ENCODE measurements at regions not wholly inside any gene's neighbourhood (a gene's known extent, or its start where the extent isn't known, plus 50 kb on each side); places are given as distances from the start of the nearest gene placed in this dataset.

DNA sequence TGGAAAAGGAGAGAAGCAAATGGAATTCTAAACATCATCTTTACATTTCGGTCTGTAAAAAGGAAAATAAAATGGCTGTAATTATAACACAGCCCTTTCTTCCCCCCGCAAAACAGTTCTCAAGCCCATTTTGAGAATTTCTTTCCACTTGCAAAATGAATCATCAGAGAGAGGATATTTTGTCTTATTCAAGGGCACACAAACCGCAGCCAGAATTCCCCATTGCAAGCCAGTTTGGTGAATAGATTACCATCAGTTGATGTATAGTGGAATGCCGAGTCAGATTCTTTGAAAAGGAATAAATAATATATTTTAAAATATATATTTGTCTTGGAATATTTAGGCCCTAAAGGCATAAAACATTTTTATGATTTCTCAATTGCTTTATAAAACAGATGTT lies 420.4 kb upstream of the SEMA6D start:
- no peak for ATAC-seq
- H3K4me3 ChIP-seq, result no peak overlapping the region
- TF ChIP-seq, protein P1, sequence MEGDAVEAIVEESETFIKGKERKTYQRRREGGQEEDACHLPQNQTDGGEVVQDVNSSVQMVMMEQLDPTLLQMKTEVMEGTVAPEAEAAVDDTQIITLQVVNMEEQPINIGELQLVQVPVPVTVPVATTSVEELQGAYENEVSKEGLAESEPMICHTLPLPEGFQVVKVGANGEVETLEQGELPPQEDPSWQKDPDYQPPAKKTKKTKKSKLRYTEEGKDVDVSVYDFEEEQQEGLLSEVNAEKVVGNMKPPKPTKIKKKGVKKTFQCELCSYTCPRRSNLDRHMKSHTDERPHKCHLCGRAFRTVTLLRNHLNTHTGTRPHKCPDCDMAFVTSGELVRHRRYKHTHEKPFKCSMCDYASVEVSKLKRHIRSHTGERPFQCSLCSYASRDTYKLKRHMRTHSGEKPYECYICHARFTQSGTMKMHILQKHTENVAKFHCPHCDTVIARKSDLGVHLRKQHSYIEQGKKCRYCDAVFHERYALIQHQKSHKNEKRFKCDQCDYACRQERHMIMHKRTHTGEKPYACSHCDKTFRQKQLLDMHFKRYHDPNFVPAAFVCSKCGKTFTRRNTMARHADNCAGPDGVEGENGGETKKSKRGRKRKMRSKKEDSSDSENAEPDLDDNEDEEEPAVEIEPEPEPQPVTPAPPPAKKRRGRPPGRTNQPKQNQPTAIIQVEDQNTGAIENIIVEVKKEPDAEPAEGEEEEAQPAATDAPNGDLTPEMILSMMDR (IDR thresholded peaks at IDR 0.05), result no peak
- H3K4me1 ChIP-seq (ENCODE audit: low read depth), result no peaks in the 10 kb centered on the region
- intact Hi-C loops (cut with DNase I, micrococcal nuclease), result no loop called here
- H3K9me3 ChIP-seq, result no peaks in the 10 kb centered on the region
- H3K36me3 ChIP-seq (ENCODE audit: low read depth), result no peaks in the 10 kb centered on the region
- DNase-seq, result no peak

- Histone ChIP-seq H3K4me1 (ENCODE audit: low read depth) (no peaks in the 10 kb centered on the region), H3K9me3 (no peaks in the 10 kb centered on the region), H3K4me3 (no peak overlapping the region), H3K36me3 (ENCODE audit: low read depth) (no peaks in the 10 kb centered on the region)
- DNase-seq, result no peak
- TF ChIP-seq, protein P1 (IDR thresholded peaks at IDR 0.05), result no peak
- no peak for ATAC-seq
- intact Hi-C loops (cut with DNase I, micrococcal nuclease), result no loop called here
Observed at GRCh38 chr15:47299846-47300434, 417.4 kb upstream of the SEMA6D start.

GRCh38 chr15:47300596-47300995 lies 416.7 kb upstream of the SEMA6D start:
- DNase-seq (no peak), ATAC-seq (no peak)
- intact Hi-C loops (cut with DNase I, micrococcal nuclease), result no loop called here
- Histone ChIP-seq H3K9me3 (no peaks in the 10 kb centered on the region), H3K36me3 (ENCODE audit: low read depth) (no peaks in the 10 kb centered on the region), H3K4me3 (no peak overlapping the region), H3K4me1 (ENCODE audit: low read depth) (no peaks in the 10 kb centered on the region)
- TF ChIP-seq, protein P1 (IDR thresholded peaks at IDR 0.05), result no peak

DNA sequence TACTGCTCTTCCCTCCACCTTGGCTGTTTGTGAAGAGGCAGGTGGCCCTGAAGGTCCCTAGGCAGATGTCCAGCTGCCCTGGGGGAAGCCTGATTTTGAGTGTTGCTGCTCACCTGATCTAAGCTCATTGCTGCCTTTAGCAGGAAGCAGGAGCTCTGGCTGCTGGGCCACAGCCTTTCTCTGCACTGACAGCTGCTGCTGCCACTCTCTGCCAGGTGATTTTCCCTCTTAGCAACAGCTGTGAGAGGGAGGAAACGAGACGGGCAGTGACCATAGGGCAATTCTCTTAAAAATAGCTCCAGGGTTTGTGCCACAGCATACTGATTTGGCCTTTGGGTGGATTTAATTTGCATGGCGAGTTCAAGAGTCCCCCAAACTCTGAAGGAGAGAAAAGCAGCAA lies 415.8 kb upstream of the SEMA6D start:
- peak; percentile 40 for ATAC-seq

GRCh38 chr15:47304656-47305055 lies 412.6 kb upstream of the SEMA6D start:
- Histone ChIP-seq H3K4me3 (no peak overlapping the region), H3K4me1 (ENCODE audit: low read depth) (no peaks in the 10 kb centered on the region), H3K9me3 (no peaks in the 10 kb centered on the region), H3K36me3 (ENCODE audit: low read depth) (no peaks in the 10 kb centered on the region)
- DNase-seq (no peak), ATAC-seq (no peak)
- TF ChIP-seq, protein P1 (IDR thresholded peaks at IDR 0.05), result no peak
- intact Hi-C loops (cut with DNase I, micrococcal nuclease), result no loop called here

More for the DNA sequence above, 415.8 kb upstream of the SEMA6D start:
- H3K4me1 ChIP-seq (ENCODE audit: low read depth), result no peaks in the 10 kb centered on the region
- no peaks in the 10 kb centered on the region for H3K36me3 ChIP-seq (ENCODE audit: low read depth)
- TF ChIP-seq, protein P1 (IDR thresholded peaks at IDR 0.05), result no peak
- H3K4me3 ChIP-seq, result no peak overlapping the region
- intact Hi-C loops (cut with DNase I, micrococcal nuclease), result no loop called here
- H3K9me3 ChIP-seq, result no peaks in the 10 kb centered on the region
- DNase-seq, result peak in 1 of 3 donors; percentile 9

GRCh38 chr15:47312161-47312560 lies 405.1 kb upstream of the SEMA6D start:
- intact Hi-C loops (cut with DNase I, micrococcal nuclease), result no loop called here
- no peaks in the 10 kb centered on the region for H3K36me3 ChIP-seq (ENCODE audit: low read depth)
- TF ChIP-seq, protein P1 (IDR thresholded peaks at IDR 0.05), result no peak
- H3K4me1 ChIP-seq (ENCODE audit: low read depth), result no peaks in the 10 kb centered on the region
- DNase-seq (no peak), ATAC-seq (no peak)
- H3K4me3 ChIP-seq, result no peak overlapping the region
- no peaks in the 10 kb centered on the region for H3K9me3 ChIP-seq
